ENCODE measurements at regions not wholly inside any gene's neighbourhood (a gene's known extent, or its start where the extent isn't known, plus 50 kb on each side); places are given as distances from the start of the nearest gene placed in this dataset.

DNA sequence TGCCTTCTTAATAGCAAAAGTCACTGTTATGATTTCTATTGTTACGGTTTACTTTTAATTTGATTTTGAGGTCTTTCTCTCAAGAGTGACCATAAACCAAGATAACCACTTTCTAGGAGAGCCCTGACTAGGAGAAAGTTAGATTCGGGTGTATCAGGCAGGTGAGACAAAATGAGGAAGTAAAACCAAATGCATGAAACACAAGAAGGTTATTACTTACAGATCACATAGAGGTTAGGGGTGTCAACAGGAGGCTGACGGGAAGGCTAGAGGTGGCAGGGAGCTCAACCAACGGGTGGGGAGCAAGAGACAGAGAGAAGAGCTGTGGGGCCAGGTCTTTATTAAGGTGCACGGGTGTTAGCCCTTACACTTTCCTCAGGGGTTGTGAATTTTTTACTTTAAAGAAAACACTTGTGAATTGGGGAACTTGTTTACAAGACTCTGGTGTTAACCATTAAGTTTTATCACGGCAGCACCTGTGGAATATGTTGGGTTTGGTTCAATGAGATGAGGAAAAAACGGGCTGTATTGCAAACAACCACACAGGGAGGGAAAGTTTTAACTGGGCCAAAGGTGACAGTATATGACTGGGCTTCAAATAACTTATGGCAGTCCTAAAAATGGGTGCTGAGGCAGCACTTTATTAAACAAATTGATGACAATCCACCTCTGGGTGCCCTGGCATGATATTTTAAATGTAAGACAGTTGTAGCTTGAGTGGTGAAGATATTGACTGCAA, 154.9 kb downstream of the SDHAF3 start:
- no peak for TF ChIP-seq CTCF (IDR thresholded peaks at IDR 0.05; ENCODE audit: low read depth, low read length)
- Histone ChIP-seq H3K27ac (no peak overlapping the region), H3K4me1 (ENCODE audit: low read depth) (no peaks in the 10 kb centered on the region), H3K36me3 (no peaks in the 10 kb centered on the region), H3K27me3 (no peaks in the 10 kb centered on the region), H3K4me3 (no peak overlapping the region), H3K9me3 (ENCODE audit: low read depth) (no peaks in the 10 kb centered on the region)
- no peak for DNase-seq (ENCODE audit: low read depth in 1 of 2, low spot score in 1 of 2)

DNA sequence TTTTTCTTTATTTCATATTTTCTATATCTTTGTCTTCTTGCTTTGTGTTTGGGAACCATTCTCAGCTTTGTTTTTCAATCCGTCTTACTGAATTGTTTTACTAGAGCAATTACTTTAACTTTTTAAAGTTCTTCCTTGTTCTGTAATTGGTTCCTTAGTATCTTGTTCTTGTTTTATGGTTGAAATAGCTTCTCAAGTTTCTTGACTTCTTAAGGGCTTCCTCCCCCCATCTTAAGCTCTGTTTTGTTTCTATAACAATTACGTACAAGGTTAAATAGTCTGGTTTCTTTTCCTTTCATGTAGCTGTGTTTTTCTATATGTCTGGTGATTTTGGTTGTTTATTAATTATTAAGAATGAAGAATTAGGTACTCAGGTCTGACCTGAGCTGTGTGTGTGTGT, 158.0 kb downstream of the SDHAF3 start:
- Histone ChIP-seq H3K4me3 (no peak overlapping the region), H3K27ac (no peak overlapping the region), H3K4me1 (ENCODE audit: low read depth) (no peaks in the 10 kb centered on the region), H3K27me3 (no peaks in the 10 kb centered on the region), H3K36me3 (no peaks in the 10 kb centered on the region), H3K9me3 (ENCODE audit: low read depth) (no peaks in the 10 kb centered on the region)
- no peak for TF ChIP-seq CTCF (IDR thresholded peaks at IDR 0.05; ENCODE audit: low read depth, low read length)
- DNase-seq (ENCODE audit: low read depth in 1 of 2, low spot score in 1 of 2) = no peak

DNA sequence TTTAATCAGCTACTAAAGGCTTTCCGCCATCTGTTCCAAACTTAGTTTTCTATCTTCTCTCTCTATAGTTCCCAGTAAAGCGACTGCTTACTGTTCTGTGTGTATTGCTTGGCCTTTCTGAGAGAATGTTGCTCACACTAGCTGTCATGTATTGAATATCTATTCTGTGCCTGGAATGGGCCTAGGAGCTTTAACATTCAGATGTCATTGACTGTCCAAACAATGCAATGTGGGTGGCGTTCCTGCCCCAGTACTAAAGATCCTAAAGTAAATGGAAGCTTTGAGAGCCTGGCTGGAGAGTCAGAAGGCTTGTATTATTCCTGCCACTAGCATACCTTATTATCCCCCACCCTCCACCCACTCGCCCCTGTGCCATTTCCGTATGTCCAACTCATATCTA, 163.5 kb downstream of the SDHAF3 start:
- Histone ChIP-seq H3K27me3 (no peaks in the 10 kb centered on the region), H3K4me3 (no peak overlapping the region), H3K36me3 (no peaks in the 10 kb centered on the region), H3K9me3 (ENCODE audit: low read depth) (no peaks in the 10 kb centered on the region), H3K27ac (no peak overlapping the region), H3K4me1 (ENCODE audit: low read depth) (no peaks in the 10 kb centered on the region)
- no peak for TF ChIP-seq CTCF (IDR thresholded peaks at IDR 0.05; ENCODE audit: low read depth, low read length)
- no peak for DNase-seq (ENCODE audit: low read depth in 1 of 2, low spot score in 1 of 2)

DNA sequence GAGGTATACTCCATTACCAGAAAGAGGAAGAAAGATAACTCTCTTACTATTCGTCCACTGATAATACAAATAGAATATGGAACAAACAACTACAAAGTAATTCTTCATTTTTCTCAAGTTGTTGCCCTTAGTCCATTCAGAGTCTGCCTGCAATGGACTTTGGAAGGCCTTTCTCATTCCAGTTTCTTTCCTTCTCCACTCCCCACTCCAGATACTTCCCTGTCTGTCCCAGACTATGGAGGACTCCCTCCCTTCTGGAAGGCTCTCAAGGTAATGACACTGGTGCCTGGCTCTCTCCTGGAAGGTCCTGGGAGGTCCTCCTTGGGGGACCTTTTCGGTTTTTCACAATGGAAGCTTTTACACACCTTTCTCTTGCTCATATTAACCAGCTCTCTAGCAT, 167.8 kb downstream of the SDHAF3 start:
- no peak overlapping the region for H3K4me3 ChIP-seq
- H3K27ac ChIP-seq = no peak overlapping the region
- no peaks in the 10 kb centered on the region for H3K27me3 ChIP-seq
- H3K9me3 ChIP-seq (ENCODE audit: low read depth) = no peaks in the 10 kb centered on the region
- no peak for TF ChIP-seq CTCF (IDR thresholded peaks at IDR 0.05; ENCODE audit: low read depth, low read length)
- DNase-seq (ENCODE audit: low read depth in 1 of 2, low spot score in 1 of 2) = no peak
- no peaks in the 10 kb centered on the region for H3K4me1 ChIP-seq (ENCODE audit: low read depth)
- H3K36me3 ChIP-seq = no peaks in the 10 kb centered on the region

DNA sequence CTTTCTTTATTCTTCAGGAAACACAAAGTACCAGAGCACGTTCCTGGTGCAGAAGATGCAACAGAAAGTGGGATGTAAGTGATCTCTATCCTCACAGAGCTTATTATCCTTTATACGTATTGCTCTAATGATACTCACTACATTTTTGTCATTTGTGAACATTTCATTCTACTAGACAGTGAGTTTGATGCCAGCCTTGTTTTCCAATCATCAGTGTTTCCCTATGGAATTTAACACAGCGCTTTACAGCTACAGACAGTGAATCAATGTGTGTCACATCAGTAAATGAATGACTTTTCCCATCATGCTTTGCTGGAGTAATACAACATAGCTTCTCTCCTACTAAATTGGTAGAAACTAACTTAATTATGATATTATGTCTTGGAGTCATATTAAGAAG, 175.5 kb downstream of the SDHAF3 start:
- Histone ChIP-seq H3K9me3 (ENCODE audit: low read depth) (no peaks in the 10 kb centered on the region), H3K4me3 (no peak overlapping the region), H3K36me3 (no peaks in the 10 kb centered on the region), H3K27me3 (no peaks in the 10 kb centered on the region), H3K4me1 (ENCODE audit: low read depth) (no peaks in the 10 kb centered on the region), H3K27ac (no peak overlapping the region)
- no peak for TF ChIP-seq CTCF (IDR thresholded peaks at IDR 0.05; ENCODE audit: low read depth, low read length)
- DNase-seq (ENCODE audit: low read depth in 1 of 2, low spot score in 1 of 2) = no peak
